NCI-H1417 (cell line): ENCODE measurements at regions not wholly inside any gene's neighbourhood (a gene's known extent, or its start where the extent isn't known, plus 50 kb on each side); places are given as distances from the start of the nearest gene placed in this dataset.

Source experiments
- DNase-seq, 3 experiments: peaks; one replicate each; lab custom pipeline; 2025; lab: John Stamatoyannopoulos, UW

DNA sequence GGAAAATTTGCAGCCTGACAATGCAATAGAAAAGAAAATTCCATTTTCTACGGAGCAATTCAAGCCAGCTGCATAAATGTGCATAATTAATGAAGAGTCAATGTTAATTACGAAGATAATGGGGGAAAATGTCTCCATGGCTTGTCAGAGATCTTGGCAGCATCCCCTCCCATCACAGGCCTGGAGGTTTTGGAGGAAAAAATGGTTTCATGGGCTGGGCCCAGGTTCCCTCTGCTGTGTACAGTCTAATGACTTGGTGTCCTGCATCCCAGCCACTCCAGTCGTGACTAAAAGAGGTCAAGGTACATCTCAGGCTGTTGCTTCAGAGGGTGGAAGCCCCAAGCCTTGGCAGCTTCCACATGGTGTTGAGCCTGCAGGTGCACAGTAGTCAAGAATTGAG is 779.7 kb downstream of the DCDC2C start:
- DNase-seq = no peak

DNA sequence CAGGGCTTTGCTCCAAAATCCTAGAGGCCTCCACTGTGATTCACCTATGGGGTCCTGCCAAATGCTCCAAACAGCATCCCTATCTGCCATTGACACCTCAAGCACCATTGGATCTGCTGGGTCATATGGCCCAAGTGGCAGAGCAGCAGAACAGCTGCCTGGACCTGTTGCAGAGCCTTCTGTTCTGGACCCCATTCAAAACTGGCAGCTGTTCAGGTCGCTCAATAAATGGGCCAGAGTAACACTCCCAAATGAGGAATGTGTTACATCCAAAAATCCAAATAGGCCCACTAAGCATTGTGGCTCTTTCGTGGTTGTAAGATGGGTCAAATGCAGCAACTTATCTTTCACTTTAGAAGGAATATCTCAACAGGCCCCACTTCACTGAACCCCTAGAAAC is 783.6 kb downstream of the DCDC2C start:
- no peak for DNase-seq

DNA sequence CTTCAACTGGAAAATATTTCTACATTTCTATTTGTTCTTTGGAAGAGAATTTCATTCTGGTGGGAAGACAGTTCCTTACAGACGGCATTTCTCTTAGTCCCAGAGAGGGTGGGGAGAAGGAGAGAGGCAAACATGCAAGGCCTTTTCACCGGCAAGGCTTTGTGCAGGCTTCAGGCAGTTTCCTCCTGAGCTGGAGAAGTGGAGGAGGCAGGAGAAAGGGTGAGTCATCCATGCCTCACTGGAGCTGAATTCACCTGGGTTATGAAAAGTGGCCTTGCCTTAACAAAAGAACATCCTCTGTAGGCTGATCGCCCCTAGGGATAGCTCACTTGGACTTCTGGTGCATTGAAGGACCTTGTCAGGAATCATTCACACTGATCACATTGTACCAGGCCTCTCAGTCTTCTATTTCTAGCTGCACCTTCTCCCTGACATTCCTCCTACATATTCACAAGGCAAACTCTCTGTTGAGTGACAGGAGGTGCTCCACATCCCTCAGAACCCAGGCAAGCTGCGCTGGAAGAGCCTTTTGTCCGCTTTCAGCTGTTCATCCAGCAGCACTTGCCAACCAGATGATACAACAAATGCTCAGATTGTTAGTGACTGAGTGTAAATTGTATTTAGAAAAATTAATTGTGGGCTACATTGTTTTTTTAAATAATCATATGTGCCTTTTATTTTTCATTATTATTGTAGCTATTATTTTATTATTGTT is 796.1 kb downstream of the DCDC2C start:
- DNase-seq = peak in 1 of 3 experiments; percentile 46

DNA sequence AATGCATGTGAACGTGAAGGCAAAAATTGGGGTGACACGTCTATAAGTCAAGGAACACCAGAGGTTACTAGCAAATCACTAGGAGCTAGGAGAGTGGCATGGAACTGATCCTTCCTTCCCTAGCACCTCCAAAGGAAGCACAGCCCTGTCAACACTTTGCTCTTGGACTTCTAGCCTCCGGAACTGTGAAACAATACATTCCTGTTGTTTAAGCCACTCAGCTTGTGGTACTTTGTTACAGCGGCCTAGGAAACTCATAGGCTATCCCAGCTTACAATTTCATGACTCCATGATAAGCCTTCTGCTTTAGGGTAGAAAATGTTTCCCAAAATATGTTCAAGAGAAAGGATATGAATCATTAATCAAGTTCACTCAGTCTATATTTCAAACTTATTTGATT is 798.1 kb downstream of the DCDC2C start:
- no peak for DNase-seq

DNA sequence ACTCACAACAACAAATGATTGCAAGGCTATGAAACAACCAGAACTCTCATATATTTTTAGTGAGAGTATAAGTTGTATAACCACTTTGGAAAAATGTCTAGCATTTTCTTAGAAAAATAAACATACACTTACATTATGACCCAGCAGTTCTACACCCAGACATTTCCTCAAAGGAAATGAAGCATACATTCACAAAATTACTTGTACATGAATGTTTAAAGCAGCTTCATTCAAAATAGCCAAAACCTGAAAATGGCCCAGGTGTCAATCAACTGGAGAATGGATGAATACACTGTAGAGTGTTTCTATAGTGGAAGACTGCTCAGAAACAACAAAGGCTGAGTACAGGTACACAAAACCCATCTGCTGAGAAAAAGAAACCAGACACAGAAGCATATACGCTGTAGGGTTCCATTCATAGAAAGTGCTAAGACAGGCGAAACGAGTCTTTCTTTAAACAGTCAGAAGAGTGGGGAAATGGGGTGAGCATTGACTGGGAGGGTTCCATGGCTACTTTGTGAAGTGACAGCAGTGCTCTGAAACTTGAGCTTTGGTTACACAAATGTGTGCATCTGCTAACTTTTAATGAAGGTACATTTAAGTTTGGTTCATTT is 799.0 kb downstream of the DCDC2C start:
- no peak for DNase-seq

DNA sequence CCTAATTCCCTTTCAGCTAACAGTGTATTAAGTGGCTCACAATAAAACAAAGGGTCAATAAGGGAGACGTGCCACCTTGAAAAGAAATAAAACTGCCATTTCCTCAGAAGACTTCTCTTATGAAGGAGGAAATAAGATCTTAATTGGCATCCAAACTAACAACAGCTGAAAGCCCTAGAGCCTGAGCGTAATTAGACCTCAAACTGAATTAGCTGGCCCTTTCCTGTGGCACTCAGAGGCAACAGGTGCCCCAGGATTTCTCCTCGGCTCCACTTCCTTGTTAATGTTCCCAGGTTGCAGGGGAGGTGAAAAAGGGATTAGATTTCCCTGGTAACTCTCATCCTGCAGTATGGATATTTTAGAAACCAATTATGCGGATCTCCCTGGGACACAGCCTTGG is 804.3 kb downstream of the DCDC2C start:
- DNase-seq = peak; percentile 75 to 95 (median 75)

DNA sequence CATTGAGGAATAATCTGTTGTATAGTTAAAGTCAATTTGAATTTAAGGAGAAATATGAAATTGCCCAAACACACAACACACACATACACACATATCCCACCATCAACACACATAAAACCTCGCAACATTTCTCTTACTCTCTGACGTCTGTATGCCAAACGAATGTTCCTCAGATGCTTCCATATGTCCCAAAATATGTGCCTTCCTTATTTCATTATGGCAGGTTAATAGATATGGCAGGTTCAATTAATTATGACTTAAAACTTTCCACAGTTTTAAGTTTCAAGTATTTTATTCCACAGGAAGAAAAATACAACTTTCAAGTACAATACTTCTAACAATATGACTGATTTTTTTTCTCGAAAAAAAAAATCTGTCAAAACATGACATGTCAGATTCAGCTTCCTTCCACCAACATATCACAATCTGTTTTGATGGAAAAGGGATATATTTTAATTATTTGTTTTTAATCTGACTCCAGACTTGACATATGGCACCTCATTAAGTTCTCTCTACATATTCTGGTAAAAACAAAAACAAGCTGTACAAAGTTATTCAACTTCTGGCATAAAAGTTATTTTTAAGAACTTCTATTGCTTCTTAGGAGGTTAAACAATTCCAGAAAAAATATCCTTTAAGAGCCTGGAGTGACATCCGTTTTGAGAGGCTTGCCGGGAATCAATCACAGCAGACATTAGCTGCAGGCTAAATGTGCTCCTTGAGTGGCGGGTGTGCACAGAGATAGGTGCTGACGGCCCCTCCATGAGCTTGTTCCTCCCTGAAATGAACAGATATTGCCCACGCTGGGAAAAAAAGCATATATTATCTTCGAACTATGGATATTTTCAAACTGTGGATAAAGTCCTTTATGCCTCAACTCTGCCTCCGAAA is 812.7 kb downstream of the DCDC2C start:
- DNase-seq = peak in 1 of 3 experiments; percentile 33

DNA sequence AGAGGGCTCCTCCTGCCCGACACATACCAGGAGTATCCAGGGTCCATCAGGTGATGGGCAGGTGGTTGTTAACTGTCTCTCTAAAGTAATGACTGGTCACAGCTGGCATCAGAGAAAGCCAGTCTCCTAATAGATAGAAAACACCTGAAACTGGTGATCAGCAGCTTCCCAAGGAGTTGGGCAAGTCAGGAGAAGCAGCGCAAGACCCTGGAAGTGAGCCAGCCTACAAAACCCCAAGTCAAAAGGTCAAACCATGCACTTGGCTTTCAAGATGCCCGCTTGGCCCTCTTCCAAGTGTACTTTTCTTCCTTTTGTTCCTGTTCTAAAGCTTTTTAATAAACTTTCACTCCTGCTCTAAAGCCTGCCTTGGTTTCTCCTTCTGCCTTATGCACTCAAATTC is 815.2 kb downstream of the DCDC2C start:
- DNase-seq = no peak

DNA sequence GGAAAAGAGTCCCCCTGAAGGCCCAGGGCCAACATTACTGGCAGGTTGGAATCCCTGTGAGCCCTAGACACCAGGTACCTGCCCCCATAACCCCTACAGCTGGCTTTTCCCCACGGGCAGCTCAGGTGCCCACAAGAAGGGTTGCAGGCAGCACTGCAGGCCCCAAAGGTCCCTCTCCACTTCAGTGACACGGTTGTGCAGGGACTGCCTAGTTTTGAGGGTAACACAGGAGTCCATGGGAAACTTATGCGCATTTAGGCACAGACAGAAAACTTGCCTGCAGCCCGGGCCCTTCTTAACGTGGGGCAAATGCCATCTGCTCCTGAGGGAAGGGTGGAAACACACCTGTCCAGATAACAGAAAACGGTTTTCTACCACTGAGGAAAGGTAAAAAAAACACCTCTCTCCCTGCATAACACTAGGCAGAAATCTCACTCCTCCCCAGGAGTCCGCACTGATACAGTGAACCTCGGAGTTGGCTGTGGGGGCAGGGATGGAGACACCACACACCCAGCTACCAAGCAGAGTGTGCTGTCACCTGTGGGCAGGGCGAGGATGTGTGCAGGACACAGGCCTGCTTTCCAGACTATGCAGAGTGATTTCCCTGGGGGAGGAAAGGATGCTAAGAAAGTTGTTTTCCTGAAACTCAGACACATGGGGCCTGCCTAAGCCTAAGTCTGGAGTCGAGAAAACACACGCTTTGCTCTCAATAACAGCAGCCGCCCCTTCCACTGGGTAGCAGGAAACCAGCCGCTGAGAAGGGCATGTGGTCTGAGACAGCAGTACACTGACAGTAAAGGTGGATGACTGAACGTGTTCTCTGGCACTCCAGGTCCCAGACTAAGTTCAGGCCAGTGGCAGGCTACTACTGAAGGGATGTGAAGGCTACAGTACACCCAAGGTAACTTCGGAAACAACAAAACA is 819.4 kb downstream of the DCDC2C start:
- no peak for DNase-seq

DNA sequence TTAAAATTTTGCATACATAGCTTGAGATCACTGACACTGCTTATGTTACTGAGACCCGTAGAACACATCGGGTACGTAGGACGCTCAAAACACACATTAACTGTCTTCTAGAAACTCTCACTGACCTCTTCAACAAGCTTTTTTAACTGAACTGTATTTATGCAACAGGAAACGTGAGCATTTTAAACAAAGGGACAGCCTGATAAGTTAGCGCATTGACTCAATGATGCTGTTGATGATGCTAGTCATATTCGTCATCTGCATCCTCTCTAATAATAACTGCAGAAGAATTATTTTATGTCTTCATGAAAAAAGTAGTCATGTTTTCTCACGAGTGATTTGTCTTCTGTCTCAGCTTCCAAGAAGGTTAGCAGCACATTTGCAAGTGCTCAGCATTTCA is 824.0 kb downstream of the DCDC2C start:
- no peak for DNase-seq

DNA sequence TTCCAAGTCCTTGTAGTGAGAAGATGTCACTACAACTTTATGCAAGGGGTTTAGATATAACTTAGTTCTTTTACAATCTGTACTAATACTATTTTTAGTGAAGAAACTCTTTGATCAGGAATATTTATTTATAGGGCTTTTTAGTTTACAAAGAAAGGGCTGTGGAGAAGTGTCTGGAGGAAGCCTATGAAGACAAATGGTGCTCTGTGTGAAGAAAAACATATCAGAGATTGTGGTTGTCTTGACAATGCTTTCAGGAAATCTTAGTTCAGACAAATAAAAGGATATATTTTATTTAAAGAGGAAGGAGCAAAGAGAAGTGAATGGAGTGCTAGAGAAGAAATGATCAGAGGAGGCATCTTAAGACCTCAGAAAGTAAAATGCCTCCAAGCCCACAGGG is 824.9 kb downstream of the DCDC2C start:
- DNase-seq = no peak

DNA sequence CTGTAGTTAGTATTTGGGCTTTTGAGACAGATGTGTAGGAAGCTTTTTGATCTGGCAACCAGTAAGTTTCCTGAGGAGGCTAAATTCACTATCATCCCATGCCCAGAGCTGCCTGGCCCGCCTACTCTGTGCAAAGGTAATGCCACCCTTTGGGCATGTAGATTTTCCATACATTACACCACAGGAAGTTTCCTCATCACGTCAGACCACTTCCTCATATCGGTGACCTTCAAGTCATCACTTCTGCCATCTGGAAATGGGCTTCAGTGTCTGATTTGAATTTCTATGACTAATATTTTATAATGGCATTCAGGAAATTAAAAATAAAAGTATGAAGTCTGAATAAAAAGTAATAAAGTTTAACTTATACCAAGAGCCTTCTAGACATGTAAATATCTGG is 825.4 kb downstream of the DCDC2C start:
- DNase-seq = no peak

DNA sequence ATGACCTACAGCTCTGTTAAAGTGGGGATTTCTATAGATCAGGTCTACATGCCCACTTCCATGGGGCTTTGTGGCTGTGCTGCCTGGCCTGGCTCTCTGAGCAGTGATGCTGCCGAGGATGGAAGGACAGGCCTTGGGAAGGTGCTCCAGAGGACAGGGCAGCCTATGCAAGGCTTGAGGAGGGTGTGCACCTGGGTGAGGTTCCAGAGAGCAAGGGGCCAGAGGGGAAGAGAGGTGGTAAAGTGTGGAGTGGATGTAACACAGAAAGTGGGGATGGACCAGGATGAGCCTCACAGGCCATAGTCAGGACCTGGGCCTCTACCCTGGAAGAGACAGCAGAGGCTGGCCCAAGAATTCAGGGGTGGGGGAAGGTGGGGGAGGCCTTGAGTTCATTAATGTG is 826.4 kb downstream of the DCDC2C start:
- DNase-seq = no peak

DNA sequence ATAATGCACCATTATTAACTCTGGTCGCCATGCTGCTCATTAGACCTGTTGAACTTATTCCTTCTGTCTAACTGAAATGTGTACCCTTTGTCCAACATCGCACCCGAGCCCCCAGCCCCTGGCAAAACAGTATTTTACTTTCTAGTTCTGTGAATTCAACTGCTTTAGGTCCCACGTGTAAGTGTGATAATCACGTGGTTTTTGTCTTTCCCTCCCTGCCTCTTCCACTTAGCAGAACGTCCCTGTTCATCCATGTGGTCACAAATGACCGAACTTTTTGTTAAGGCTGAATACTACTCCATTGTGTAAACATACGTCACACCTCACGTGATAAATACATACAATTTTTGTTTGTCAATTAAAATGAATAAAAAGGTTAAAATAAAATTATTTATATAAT is 826.9 kb downstream of the DCDC2C start:
- no peak for DNase-seq

DNA sequence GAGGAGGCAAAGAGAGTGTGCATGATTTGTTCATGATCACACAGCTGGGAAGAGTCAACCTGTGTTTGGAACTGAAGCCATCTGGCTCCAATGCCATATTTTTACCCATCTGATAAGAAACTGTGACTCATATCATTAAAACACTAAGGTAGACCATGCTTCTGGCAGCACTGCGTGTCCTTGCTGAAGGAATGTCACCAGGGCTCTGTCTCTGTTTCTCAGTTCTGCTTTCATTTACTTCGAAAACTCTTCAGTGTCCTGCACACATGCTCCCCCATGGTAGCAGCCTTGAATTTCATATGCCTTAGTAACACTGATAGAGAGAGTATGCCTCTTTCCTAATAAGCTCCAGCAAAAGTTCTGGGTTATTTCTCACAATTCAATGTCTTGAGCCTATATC is 830.4 kb downstream of the DCDC2C start:
- no peak for DNase-seq

DNA sequence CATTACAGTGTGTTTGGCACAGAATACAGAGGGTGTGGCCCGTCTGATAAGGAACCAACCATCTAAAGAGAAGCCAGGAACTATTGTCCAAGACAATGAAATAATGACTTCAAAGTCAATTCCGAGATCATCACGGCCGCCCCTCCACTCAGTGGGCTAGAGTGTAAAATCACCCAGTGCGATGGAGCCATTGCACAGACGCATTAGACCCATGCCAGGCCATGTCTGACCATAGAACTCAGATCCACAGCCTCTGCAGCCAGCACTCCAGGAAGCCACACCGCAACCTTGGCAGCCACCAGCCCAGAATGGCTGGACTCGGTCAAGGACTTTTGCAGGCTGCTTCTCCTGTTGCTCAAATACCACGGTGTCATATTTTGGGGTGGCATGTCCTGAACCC is 835.7 kb downstream of the DCDC2C start:
- no peak for DNase-seq

DNA sequence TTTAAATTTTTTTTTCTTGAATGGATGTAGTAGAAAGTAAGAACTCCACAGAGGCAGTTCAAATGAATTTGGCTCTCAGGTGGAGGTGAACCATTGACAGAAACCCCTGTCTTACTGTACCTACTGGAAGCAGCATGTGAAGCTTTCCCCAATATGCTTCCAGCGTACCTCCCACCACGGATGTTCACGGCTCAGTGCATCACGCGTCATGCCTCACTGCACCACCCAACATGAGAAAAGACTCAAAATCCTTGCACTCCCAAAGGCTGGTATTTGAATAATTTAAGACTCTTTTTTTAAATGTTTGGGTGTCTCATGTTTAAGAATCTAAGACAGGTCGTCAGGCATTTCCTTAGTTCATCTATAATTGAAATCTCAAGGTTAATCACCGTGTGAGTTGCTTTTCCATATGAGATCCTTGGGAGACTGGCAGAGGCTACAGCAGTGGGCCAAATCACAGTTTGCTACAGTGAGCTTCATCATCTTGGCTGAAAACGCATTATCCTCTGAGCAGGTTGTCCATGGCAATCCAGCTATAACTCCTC is 846.4 kb downstream of the DCDC2C start:
- peak in 1 of 3 experiments; percentile 79 for DNase-seq

DNA sequence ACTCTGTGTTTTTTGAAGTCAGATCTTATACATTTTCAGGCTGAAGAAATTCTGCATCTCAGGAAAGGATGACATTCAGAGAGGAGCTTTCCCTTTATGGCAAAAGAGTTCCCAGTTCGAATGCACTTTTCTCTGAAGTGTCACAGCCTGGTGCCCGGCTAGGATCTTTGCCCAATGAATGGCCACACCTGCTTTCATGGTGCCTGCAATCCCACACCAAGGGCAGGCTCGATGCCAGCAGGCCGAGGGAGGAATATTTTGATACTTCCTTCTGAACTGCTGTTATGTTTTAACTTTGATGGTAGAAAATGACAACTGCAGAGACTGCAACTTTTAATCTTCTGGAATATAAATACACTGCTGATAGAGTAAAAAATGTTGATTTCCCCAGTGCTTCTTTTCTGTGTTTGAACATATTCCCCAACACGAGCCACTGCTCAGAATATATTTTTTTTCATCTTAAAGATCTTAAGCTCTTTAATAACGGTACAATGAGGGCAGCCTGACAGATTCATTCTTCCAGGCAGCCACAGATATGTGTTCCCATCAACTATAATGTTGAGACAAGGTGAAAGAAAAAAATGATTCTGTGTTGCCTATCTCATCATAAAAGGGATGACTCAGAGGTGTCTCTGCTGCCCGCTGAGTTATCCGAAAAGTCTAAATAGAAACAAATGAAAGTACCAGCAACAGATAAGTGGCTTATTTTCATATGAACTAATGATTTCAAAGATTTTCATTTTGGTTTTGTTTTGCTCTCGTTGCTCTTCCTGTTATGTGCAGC is 848.5 kb downstream of the DCDC2C start:
- no peak for DNase-seq

DNA sequence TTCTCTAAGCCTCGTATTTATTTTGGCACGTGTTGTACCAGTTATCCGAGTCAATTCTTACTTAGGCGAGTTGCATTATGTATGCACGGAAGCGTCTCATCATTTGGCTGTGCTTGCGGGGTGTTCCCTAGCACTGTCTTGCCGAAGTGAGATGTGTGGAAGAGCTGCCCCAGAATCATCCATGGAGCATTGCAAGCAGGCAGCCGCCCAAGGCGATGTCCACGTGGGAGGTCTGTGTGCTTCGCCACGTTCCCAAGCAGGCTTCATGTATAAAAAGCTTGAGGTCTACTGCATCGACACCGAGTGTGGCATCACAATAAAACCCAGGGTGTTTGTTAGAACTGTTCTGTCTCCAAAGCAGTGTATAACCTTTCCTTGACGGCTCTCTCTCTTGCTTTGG is 849.9 kb downstream of the DCDC2C start:
- DNase-seq = no peak

DNA sequence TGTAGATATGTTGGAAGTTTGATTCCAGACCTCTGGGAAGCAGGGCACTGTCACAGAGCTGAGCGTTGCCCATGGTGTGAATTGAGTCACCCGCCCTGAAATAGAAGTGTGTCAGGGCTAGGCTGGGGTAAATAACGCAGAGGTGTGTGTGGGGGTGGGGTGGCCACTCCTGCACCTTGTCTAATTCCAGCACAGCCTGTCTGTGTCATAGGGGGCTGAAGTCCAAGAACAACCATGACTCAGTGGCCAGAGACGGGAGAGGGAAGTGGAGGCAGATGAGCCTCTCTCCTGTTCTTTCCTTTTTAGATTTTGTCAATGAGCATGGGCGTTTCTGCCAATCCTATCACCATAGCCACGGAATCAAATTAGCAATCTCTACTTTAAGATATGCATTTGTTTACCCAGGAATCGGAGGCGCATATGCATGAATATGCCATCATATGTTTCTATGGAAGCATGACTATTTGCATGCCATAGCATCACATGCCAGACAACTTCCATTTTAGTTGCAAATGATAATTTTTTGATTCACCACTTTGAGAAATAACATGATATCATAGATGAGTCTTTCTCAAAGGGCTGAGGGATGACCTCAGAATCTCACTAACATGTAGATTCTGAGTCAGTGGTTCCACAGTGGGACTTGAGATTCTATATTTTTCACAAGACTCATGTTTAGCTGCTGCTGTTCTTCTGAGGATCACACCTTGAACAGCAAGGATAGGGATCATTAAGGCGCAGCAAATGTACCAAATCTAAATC is 852.9 kb downstream of the DCDC2C start:
- DNase-seq = no peak
